GM21528 (cell line): ENCODE measurements at regions not wholly inside any gene's neighbourhood (a gene's known extent, or its start where the extent isn't known, plus 50 kb on each side); places are given as distances from the start of the nearest gene placed in this dataset.
"Not testable (repeated sequence)": the region's sequence is repeated elsewhere in the genome, so short reads cannot be mapped to it uniquely, and the experiment has no call there.

Source experiments
- ATAC-seq: cut with Tn5 transposase; IDR thresholded peaks from one replicate; pipeline ENCODE4 v1.9.1; 2021; ENCODE audit warnings: mild to moderate bottlenecking, moderate library complexity; ENCODE audit not compliant: unreplicated experiment, low FRiP score

- ATAC-seq = no peak
These were observed 102.6 kb upstream of the WDR11 start for GRCh38 chr10:120748519-120748918.

DNA sequence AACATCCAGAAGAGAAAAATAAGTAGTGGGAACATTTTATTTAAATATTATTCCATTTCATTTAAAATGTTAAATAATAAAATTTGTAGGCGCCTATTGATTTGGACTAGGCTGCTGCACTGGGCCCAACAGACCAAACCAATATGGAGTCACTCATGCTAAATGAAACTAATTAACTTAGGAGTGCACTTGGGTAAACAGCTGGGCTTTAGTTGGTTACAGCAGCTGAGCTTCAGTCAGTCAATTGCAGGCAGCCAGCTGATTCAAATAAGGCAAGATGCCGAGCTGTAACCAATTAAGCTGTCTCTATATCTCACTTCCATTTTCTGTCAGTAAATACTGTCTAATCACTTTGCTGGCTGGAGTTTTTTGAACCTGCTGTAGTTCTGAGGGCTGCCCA lies 102.1 kb upstream of the WDR11 start:
- no peak for ATAC-seq

GRCh38 chr10:120749856-120750566 lies 101.2 kb upstream of the WDR11 start:
- no peak for ATAC-seq

DNA sequence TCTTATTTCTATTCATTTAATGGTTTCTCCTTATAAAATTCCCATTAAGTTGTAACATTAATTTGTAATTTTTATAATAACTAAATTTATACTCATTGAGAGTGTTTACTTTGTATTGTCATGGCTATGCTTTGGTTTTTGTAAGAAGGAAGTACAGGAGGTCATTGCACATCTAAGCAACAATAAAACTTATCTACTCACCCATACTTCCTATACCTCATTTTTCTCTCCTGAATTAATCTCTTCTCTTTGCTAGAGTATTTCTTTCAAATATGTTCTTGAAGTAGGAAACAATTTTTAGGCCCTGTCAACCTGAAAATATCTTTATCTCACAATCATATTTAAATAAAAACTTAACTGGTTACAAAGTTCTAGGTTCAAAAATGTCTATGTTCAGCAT lies 95.4 kb upstream of the WDR11 start:
- ATAC-seq = no peak

GRCh38 chr10:120760253-120760652 lies 90.9 kb upstream of the WDR11 start:
- ATAC-seq = no peak

- no peak for ATAC-seq
These were observed 89.2 kb upstream of the WDR11 start for GRCh38 chr10:120761951-120762350.

- ATAC-seq = no peak
These were observed 85.8 kb upstream of the WDR11 start for GRCh38 chr10:120765226-120765803.

GRCh38 chr10:120768227-120768626 lies 82.9 kb upstream of the WDR11 start:
- no peak for ATAC-seq

DNA sequence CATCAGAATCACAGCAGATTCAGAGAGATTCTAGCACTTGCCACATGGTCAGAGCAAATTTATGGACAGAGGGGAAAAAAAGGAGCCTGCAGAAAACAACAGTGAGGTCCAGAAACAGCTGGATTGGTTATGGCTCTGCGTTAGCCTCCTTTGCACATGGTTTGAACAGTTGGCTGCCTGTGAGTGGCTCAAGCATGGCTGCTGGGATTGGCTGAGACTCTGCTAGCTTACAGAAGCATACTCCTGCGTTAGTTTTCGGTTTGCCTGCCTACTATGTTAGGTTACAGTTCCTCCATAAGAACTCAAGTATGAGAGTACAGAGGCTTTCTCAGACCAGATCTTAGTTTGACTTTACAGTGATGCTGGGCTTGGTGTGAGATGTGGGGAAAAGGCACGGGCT lies 80.7 kb upstream of the WDR11 start:
- ATAC-seq = no peak

GRCh38 chr10:120776442-120776841 lies 74.7 kb upstream of the WDR11 start:
- no peak for ATAC-seq

DNA sequence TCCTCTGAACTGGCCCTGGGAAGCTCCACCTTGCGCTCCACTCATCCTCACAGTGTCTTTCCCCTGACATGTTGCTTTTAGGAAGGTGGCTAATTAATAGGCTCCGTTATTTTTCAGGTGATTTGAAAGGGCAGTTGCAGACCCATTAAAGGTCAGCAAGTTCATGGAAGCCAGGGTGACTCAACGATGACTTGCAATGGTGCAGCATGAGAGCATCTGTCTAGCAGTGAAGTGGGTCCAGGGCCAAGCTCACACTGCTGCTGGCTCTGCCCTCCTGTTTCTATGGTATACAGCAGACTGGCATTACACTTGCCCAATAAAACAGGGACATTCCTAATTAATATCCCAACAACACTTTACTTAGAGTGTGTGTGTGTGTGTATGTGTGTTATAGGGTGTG lies 68.8 kb upstream of the WDR11 start:
- ATAC-seq = no peak

DNA sequence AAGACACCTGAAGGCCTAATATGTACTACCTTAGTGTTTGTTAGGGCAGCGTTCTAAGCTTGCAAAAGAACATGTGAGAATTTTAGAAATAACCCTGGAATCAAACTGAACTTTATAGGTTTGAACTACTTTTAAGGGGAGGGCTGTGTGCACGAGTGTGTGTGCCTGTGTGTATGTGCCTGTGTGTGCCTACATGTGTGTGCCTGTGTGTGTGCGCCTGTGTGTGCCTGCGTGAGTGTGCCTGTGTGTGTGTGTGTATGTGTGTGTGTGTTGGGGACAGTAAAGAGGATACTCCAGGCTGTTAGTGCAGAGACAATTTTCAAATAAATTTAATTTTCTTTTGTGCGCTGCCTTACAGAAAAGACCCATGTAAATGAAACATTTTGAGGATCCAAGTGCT lies 68.1 kb upstream of the WDR11 start:
- no peak for ATAC-seq

- ATAC-seq = no peak
These were observed 67.3 kb upstream of the WDR11 start for GRCh38 chr10:120783867-120784266.

GRCh38 chr10:120788771-120789170 lies 62.4 kb upstream of the WDR11 start:
- ATAC-seq = no peak

DNA sequence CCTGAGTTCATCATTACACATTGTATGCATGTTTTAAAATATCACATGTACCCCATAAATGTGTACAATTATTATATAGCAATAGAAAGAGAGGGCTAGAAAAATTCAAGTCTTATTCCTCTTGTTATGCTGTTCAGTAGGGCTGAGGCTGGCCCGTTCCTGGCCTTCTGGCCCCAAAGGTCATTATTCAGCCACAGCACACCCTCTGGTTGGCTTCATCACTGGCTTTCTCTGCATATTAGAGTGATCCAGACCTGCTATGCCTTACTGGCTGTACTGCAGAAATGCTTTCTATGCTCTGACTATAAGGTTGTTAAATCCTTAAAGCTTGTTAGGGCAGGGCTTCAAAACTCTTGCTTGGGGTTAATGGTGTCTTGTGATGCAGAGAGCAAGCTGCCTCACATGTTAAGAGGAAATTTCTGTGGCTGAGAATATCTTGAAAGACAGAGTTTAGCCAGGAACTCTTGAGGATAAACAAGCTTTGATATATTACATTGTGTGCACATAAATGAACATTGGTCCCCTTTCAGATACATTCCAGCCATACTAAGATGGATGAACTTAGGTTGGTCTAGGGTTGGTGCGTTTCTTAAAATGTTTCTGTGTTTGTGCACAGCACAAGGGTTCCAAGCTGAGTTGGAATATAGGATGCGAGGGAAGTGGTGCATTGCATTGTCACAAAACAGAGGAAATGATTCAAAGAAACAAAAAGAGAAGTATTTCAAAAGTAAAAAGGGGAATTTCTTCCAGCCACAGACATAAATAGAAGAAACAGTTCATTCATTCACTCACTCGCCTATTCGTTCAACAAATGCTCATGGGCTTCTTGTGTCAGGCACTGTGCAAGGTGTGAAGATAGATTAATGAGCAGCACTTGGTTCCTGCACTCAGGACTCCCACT lies 61.6 kb upstream of the WDR11 start:
- no peak for ATAC-seq

- no peak for ATAC-seq
These were observed 59.8 kb upstream of the WDR11 start for GRCh38 chr10:120791316-120791715.

DNA sequence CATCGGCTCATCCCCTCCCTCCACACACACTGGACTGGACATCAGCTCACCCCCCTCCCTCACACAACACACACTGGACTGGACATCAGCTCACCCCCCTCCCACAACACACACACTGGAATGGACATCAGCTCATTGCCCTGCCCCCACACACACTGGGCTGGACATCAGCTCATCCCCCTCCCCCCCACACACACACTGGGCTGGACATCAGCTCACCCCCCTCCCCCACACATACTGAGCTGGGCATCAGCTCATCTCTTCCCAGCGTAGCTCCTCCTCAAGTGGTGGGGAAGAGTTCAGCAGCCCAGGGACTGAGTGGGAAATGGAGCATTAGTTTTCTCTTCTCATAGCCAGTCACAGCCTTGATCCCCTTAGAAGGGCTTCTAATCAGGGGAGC lies 58.1 kb upstream of the WDR11 start:
- ATAC-seq = no peak

GRCh38 chr10:120794390-120794789 lies 56.8 kb upstream of the WDR11 start:
- no peak for ATAC-seq

DNA sequence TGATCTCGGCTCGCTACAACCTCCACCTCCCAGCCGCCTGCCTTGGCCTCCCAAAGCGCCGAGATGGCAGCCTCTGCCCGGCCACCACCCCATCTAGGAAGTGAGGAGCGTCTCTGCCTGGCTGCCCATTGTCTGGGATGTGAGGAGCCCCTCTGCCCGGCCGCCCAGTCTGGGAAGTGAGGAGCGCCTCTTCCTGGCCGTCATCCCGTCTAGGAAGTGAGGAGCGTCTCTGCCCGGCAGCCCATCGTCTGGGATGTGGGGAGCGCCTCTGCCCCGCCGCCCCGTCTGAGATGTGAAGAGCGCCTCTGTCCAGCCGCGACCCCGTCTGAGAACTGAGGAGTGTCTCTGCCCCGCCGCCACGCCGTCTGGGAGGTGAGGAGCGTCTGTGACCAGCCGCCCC lies 52.9 kb upstream of the WDR11 start:
- not testable (repeated sequence) for ATAC-seq

DNA sequence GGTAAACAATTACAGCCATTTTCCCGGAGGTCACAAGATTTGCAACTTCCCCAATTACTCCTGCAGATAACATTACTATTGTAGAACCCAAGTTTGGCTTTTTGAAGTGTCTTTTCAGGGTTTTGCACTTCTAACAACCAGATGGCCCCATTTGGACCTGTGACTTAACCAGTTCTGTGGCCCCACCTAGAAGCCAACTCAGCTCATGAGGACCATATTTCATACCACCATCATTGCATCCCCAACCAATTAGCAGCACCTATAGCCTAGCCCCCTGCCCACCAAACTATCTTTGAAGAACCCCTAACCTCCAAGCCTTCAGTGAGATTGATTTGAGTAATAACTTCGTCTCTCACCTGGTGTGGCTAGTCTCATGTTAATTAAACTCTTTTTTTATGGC lies 51.3 kb upstream of the WDR11 start:
- ATAC-seq = no peak

- ATAC-seq = no peak
These were observed 50.4 kb upstream of the WDR11 start for GRCh38 chr10:120800528-120801323.
